CD4-positive, alpha-beta T cell treated with Interleukin-4 for 1 hour (primary cell): ENCODE measurements at regions not wholly inside any gene's neighbourhood (a gene's known extent, or its start where the extent isn't known, plus 50 kb on each side); places are given as distances from the start of the nearest gene placed in this dataset.
"Not testable (repeated sequence)": the region's sequence is repeated elsewhere in the genome, so short reads cannot be mapped to it uniquely, and the experiment has no call there.

ENCODE experiments used
- DNase-seq, 2 donors: peaks; one replicate each; pipeline ENCODE4 v3.0.0-alpha.2; 2020 to 2022

DNA sequence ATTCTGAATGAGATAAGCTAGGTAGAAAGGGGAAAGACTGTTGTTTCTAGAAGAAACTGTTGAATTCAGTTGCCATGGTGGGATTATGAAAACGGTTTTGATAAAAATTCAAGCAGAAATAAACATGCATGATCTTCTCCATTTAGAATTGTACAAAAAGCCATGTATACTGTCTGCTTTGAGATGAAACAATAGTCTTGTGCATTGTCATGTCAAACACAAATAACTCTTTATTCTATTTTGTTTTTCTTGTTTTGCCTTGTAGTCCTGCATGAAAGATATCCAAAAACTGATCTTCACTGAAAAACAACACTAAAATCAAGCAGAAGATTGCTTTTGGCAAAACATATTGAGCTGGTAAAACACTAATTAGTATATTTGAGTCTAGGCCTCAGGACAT lies 659.9 kb downstream of the LTN1 start:
- DNase-seq: no peak

GRCh38 chr21:28325618-28326017 lies 667.1 kb downstream of the LTN1 start:
- no peak for DNase-seq

DNA sequence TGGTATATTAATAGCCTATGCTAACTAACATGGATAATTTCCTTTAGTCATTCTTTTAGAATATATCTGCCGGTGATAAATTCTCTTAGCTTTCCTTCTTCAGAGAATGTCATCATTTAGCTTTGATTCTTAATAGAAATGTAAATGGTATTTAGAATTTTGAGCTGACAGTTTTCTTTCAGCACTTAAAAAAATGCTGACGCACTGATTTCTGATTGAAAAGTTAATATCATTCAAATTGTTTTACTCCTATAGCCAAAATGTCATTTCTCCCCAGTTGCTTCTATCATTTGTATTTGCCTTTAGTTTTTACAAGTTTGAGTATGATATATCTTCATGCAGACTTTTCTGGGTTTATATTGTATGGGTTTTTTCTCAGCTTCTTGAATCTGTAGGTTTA lies 668.0 kb downstream of the LTN1 start:
- no peak for DNase-seq

- DNase-seq: no peak
These were observed 675.3 kb downstream of the LTN1 start for GRCh38 chr21:28317177-28317950.

DNA sequence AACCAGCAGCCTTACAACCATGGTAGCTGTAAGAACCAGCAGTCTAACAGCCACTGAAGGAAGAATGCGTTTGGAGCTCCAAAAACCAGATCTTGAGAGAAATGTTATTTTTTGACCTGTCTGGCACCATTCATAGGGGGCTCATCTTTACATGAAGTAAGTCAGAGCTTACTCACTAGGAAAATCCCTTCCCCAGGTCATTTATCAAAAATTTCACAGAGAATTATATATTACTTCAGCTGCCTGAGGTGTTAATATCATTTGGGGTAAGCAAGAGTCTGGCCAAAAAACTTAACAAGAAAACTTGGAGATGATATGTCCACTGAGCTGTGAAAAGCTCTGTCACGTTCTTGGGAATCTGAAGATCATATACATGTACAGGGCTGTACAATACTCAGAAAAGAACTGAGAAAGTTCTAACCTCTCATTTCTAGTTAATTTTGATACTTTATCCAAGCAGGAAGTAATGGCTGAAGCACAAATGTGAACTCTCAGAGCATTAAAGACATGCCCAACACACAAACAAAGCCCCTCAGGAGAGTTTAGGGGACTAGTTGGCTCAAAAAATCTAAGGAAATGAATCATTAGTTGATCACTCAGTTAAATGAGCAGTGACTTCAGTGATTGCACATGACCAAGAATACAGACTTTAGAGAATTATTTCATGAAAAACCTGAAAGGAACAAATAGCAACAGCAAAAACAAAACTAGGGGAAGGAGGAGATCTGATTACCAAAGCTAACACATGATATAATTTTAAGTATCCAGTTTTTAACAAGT lies 681.1 kb downstream of the LTN1 start:
- no peak for DNase-seq

GRCh38 chr21:28310711-28311110 lies 682.0 kb downstream of the LTN1 start:
- no peak for DNase-seq

GRCh38 chr21:28310171-28310685 lies 682.4 kb downstream of the LTN1 start:
- no peak for DNase-seq

GRCh38 chr21:28309596-28309995 lies 683.1 kb downstream of the LTN1 start:
- no peak for DNase-seq

- no peak for DNase-seq
These were observed 684.2 kb downstream of the LTN1 start for GRCh38 chr21:28308516-28308915.

DNA sequence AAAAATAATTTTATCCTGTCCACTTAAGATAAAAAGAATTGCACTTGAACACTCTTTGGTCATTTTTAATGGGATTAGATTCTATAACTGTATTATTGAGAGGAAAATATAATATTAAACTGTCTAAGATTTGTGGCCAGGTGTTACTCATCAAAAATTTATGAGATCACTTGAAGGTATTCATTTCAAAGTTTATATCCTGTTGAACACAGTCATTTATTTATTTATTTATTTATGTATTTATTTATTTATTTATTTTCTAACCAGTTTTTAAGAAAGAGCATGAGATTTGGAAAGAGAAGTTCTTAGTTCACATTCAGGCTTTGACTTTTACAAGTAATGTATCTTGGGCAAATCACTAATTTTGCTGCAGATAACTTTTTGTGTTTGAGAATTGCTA lies 692.7 kb downstream of the LTN1 start:
- DNase-seq: no peak

- no peak for DNase-seq
These were observed 694.4 kb downstream of the LTN1 start for GRCh38 chr21:28298251-28298672.

GRCh38 chr21:28294051-28294450 lies 698.6 kb downstream of the LTN1 start:
- DNase-seq: no peak

DNA sequence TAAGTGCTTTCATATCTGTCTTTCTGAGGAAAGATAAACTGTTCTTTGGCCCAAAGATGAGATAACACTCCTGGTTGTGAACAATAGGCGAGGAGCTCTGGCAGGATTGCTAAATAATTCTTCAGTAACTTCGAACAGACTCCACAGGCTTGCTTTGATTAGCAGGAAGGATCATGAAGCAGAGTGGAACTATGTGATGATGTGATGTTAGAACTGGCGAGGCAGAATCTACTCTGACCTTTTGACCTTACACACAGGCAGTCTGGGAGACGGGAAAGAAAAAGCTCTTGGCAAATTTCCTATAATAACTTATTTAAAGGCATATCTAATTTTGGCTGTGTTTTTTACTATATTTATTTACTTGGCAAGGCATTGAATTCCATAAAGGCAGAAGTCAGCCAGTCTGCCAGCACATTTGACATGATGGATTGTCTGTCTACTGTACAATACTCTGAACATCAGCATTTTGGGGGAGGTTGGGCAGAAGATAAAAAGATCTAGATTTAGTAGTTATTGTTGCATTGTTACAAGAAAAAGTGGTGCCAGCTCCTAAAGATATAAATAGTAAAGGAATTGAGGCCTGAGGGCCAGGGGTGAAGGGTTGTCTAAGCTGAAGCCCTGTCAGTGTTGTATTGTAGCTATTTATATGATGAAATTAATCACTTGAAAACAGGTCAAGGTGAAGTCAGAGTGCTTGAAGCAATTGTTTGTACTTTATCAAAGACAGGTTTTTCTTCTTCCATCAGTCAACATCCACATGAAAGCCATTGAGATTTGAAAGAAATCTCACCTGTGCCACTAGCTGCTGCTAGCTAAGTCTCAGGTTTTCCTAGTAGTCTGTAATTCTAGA lies 708.8 kb downstream of the LTN1 start:
- DNase-seq: no peak

- no peak for DNase-seq
These were observed 709.8 kb downstream of the LTN1 start for GRCh38 chr21:28282833-28283232.

DNA sequence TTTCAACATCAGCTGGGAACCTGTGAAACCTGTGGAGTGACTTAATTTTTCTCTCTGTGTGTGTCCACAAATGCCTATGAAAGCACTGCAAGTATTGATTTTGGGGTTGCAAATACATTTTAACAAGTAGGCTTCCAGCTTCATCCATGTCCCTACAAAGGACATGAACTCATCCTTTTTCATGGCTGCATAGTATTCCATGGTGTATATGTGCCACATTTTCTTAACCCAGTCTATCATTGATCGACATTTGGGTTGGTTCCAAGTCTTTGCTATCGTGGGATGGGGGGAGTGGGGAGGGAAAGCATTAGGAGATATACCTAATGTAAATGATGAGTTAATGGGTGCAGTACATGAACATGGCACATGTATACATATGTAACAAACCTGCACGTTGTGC lies 711.3 kb downstream of the LTN1 start:
- DNase-seq: not testable (repeated sequence)

GRCh38 chr21:28280611-28281010 lies 712.1 kb downstream of the LTN1 start:
- no peak for DNase-seq

GRCh38 chr21:28277324-28277723 lies 715.4 kb downstream of the LTN1 start:
- DNase-seq: no peak

- DNase-seq: no peak
These were observed 720.2 kb downstream of the LTN1 start for GRCh38 chr21:28272272-28272992.

- no peak for DNase-seq
These were observed 723.5 kb downstream of the LTN1 start for GRCh38 chr21:28269173-28269572.

- DNase-seq: no peak
These were observed 724.0 kb downstream of the LTN1 start for GRCh38 chr21:28268685-28269084.

GRCh38 chr21:28267449-28267848 lies 725.2 kb downstream of the LTN1 start:
- DNase-seq: no peak

- no peak for DNase-seq
These were observed 726.6 kb downstream of the LTN1 start for GRCh38 chr21:28266061-28266460.
